PFSK-1 (cell line): ENCODE measurements at regions not wholly inside any gene's neighbourhood (a gene's known extent, or its start where the extent isn't known, plus 50 kb on each side); places are given as distances from the start of the nearest gene placed in this dataset.

Experiments used
- POLR2AphosphoS5 ChIP-seq: IDR thresholded peaks from 2 replicates; pipeline ENCODE4 v1.6.1; 2012; ENCODE audit warnings: low read depth, mild to moderate bottlenecking, control low read depth, low read length, moderate library complexity
- TAF1 ChIP-seq: IDR thresholded peaks from 2 replicates; pipeline ENCODE4 v1.6.1; 2012; ENCODE audit warnings: low read length, control low read depth, borderline replicate concordance; ENCODE audit not compliant: insufficient read depth
- TF ChIP-seq, protein P1 (sequence below), 2 experiments: IDR thresholded peaks; 2 replicates each; pipeline versions ENCODE4 v1.6.1 to v1.8.0; 2011 to 2012; ENCODE audit warnings: low read depth in 2 of 2, low read length in 2 of 2, control low read depth in 1 of 2, inconsistent platforms in 1 of 2, mild to moderate bottlenecking in 1 of 2, moderate library complexity in 1 of 2; ENCODE audit not compliant: insufficient read depth in 1 of 2

GRCh38 chr3:144296808-144297207, 325.2 kb downstream of the DIPK2A start:
- TF ChIP-seq POLR2AphosphoS5 (no peak), TAF1 (no peak)
- TF ChIP-seq, protein P1, sequence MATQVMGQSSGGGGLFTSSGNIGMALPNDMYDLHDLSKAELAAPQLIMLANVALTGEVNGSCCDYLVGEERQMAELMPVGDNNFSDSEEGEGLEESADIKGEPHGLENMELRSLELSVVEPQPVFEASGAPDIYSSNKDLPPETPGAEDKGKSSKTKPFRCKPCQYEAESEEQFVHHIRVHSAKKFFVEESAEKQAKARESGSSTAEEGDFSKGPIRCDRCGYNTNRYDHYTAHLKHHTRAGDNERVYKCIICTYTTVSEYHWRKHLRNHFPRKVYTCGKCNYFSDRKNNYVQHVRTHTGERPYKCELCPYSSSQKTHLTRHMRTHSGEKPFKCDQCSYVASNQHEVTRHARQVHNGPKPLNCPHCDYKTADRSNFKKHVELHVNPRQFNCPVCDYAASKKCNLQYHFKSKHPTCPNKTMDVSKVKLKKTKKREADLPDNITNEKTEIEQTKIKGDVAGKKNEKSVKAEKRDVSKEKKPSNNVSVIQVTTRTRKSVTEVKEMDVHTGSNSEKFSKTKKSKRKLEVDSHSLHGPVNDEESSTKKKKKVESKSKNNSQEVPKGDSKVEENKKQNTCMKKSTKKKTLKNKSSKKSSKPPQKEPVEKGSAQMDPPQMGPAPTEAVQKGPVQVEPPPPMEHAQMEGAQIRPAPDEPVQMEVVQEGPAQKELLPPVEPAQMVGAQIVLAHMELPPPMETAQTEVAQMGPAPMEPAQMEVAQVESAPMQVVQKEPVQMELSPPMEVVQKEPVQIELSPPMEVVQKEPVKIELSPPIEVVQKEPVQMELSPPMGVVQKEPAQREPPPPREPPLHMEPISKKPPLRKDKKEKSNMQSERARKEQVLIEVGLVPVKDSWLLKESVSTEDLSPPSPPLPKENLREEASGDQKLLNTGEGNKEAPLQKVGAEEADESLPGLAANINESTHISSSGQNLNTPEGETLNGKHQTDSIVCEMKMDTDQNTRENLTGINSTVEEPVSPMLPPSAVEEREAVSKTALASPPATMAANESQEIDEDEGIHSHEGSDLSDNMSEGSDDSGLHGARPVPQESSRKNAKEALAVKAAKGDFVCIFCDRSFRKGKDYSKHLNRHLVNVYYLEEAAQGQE (IDR thresholded peaks at IDR 0.05; ENCODE audit: insufficient read depth in 1 of 2, low read depth in 2 of 2, low read length in 2 of 2), result no peak
